Tibial nerve (tissue), 4 donors: ENCODE measurements at regions not wholly inside any gene's neighbourhood (a gene's known extent, or its start where the extent isn't known, plus 50 kb on each side); places are given as distances from the start of the nearest gene placed in this dataset.
"Not testable (repeated sequence)": the region's sequence is repeated elsewhere in the genome, so short reads cannot be mapped to it uniquely, and the experiment has no call there.

Experiments
- DNase-seq, 2 donors: peaks; one replicate each; pipeline ENCODE4 v3.0.0-alpha.2; 2019; ENCODE audit warnings: low spot score in 2 of 2
- H3K27ac ChIP-seq, 4 donors: fragments of 200-600 bp; sonication (generic) in 3 of 4; one replicate each; pipeline ENCODE4 v1.5.1; 2017 to 2019; ENCODE audit warnings: mild to moderate bottlenecking in 1 of 4
- H3K27me3 ChIP-seq, 2 donors: fragments of 200-600 bp; sonication (generic) in 1 of 2; one replicate each; pipeline versions ENCODE4 v1.5.1 to v1.6.0; 2017 to 2019
- H3K36me3 ChIP-seq, 3 donors: fragments of 200-600 bp; sonication (generic); one replicate each; pipeline ENCODE4 v1.5.1; 2018 to 2019
- H3K4me1 ChIP-seq, 4 donors: fragments of 200-600 bp; sonication (generic) in 3 of 4; one replicate each; pipeline ENCODE4 v1.5.1; 2017 to 2019
- H3K4me3 ChIP-seq, 4 donors: fragments of 200-600 bp; sonication (generic) in 3 of 4; one replicate each; pipeline ENCODE4 v1.5.1; 2017 to 2019; ENCODE audit warnings: mild to moderate bottlenecking in 1 of 4, moderate library complexity in 1 of 4
- H3K9me3 ChIP-seq, 4 donors: fragments of 200-600 bp; sonication (generic) in 3 of 4; one replicate each; pipeline ENCODE4 v1.5.1; 2017 to 2019
- EP300 ChIP-seq, 2 donors: sonication (generic); formaldehyde crosslinking; IDR thresholded peaks; one replicate each; pipeline ENCODE4 v1.6.1; 2017; ENCODE audit warnings: antibody characterized with exemption in 2 of 2, mild to moderate bottlenecking in 1 of 2
- POLR2A ChIP-seq, 2 donors: fragments of 450-650 bp; IDR thresholded peaks; one replicate each; pipeline ENCODE4 v1.6.1; 2017; ENCODE audit warnings: antibody characterized with exemption in 2 of 2, mild to moderate bottlenecking in 2 of 2, moderate library complexity in 2 of 2
- WGBS, 2 donors: methylation state at CpG; one replicate each; pipeline ENCODE4 v1.1.5; 2018; 5-methylcytosine and 5-hydroxymethylcytosine counted together
- TF ChIP-seq, protein P1 (sequence below), 5 experiments: fragments of 200-600 bp in 3 of 5; fragments of 450-650 bp in 2 of 5; sonication (generic) in 3 of 5; IDR thresholded peaks; one replicate each; pipeline ENCODE4 v1.5.1; 2016 to 2019; ENCODE audit warnings: antibody characterized with exemption in 5 of 5, mild to moderate bottlenecking in 3 of 5, moderate library complexity in 2 of 5

DNA sequence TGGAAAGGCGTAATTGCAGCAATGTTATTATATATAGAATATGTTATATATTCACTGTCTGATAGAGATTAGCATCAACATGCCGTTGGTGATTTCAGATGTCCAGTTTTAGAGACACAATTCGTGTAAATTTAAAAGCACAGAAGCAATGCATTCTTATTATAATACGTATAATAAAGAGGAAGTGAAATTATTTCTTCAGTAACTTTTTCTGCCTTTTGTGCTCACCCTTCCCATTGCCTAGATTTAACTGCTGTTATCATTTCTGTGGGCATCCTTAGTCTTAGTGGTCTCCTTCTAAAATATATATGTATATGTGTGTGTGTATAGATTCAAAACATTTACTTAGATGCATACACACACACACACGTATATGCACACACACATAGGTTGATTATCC, 592.5 kb upstream of the GOLIM4 start:
- WGBS, 2 donors: 72 to 86% methylated on average over 5 of the region's 5 CpGs
- no peaks in the 10 kb centered on the region for H3K4me1 ChIP-seq
- no peak overlapping the region for H3K27ac ChIP-seq
- no peak for DNase-seq
- H3K36me3 ChIP-seq: no peaks in the 10 kb centered on the region
- H3K27me3 ChIP-seq: no peaks in the 10 kb centered on the region
- TF ChIP-seq EP300 (IDR thresholded peaks at IDR 0.05) (no peak), POLR2A (IDR thresholded peaks at IDR 0.05) (no peak)
- TF ChIP-seq, protein P1, sequence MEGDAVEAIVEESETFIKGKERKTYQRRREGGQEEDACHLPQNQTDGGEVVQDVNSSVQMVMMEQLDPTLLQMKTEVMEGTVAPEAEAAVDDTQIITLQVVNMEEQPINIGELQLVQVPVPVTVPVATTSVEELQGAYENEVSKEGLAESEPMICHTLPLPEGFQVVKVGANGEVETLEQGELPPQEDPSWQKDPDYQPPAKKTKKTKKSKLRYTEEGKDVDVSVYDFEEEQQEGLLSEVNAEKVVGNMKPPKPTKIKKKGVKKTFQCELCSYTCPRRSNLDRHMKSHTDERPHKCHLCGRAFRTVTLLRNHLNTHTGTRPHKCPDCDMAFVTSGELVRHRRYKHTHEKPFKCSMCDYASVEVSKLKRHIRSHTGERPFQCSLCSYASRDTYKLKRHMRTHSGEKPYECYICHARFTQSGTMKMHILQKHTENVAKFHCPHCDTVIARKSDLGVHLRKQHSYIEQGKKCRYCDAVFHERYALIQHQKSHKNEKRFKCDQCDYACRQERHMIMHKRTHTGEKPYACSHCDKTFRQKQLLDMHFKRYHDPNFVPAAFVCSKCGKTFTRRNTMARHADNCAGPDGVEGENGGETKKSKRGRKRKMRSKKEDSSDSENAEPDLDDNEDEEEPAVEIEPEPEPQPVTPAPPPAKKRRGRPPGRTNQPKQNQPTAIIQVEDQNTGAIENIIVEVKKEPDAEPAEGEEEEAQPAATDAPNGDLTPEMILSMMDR (IDR thresholded peaks at IDR 0.05): no peak
- no peak overlapping the region for H3K4me3 ChIP-seq
- no peaks in the 10 kb centered on the region for H3K9me3 ChIP-seq

DNA sequence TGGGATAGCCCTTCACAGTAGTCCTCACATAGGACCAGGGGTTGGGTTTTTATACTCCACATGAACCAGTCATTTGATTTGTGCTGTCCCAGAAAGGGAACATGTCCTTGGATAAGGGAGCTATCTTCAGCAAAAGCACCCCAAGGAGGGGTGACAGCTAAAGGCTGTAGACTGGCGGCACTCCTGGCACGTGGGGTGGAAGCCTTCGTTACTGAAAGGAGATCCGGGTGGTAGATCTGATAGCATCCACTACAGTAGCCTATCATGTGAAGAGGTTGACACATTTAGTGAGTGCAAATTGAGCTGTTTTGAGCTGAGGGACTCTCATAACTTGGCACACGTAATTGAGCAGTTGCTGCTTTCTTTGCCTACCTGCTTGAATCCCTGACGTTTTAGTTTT, 588.8 kb upstream of the GOLIM4 start:
- no peaks in the 10 kb centered on the region for H3K9me3 ChIP-seq
- no peak overlapping the region for H3K27ac ChIP-seq
- no peaks in the 10 kb centered on the region for H3K27me3 ChIP-seq
- H3K4me3 ChIP-seq: no peak overlapping the region
- DNase-seq: no peak
- no peak for TF ChIP-seq EP300 (IDR thresholded peaks at IDR 0.05)
- no peak for TF ChIP-seq POLR2A (IDR thresholded peaks at IDR 0.05)
- TF ChIP-seq, protein P1 (IDR thresholded peaks at IDR 0.05): no peak
- H3K36me3 ChIP-seq: no peaks in the 10 kb centered on the region
- WGBS, 2 donors: 73 to 81% methylated on average over 6 of the region's 6 CpGs
- H3K4me1 ChIP-seq: no peaks in the 10 kb centered on the region

DNA sequence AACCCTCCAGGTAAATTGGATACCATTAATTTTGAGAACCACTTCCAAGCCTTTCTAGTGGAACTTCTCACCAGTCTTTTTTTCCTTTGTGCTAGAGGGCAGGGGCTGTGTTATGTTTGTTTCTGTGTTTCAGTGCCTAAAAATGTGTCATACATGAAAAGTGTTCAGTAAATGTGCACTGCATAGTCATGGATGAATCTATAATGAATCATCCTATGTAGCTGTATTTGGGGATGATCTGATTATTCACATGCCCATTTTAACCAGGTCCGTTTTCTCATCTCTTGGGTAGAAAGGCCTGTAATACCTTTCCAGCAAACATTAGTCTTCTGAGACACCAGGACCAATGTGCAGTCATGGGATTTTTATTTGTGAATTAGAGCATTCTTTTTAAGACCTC, 583.0 kb upstream of the GOLIM4 start:
- Histone ChIP-seq H3K27me3 (no peaks in the 10 kb centered on the region), H3K4me1 (no peaks in the 10 kb centered on the region), H3K36me3 (no peaks in the 10 kb centered on the region), H3K9me3 (no peaks in the 10 kb centered on the region), H3K4me3 (no peak overlapping the region), H3K27ac (no peak overlapping the region)
- TF ChIP-seq, protein P1 (IDR thresholded peaks at IDR 0.05): no peak
- TF ChIP-seq POLR2A (IDR thresholded peaks at IDR 0.05) (no peak), EP300 (IDR thresholded peaks at IDR 0.05) (no peak)
- 84 to 86% methylated on average over 1 of the region's 1 CpG for WGBS, 2 donors
- DNase-seq: no peak

DNA sequence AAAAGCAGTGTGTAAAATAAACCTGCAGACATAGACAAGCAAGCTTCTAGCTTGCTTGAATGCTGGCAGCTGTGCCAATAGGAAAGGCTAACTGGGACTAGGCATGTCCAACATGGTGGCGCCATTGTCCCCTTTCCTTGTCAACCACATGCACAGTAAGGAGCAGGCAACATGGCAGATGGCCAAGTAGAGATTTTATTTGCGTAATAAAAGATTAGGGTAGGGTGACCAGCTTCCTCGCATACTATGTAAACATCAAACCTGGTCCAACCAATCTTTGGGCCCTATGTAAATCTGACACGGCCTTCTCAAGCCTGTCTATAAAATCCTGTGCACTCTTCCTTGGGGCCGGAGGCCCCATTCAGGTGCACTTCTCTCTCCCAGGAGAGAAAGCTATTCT, 575.4 kb upstream of the GOLIM4 start:
- TF ChIP-seq EP300 (IDR thresholded peaks at IDR 0.05) (no peak), POLR2A (IDR thresholded peaks at IDR 0.05) (no peak)
- TF ChIP-seq, protein P1 (IDR thresholded peaks at IDR 0.05): no peak
- no peaks in the 10 kb centered on the region for H3K27me3 ChIP-seq
- no peaks in the 10 kb centered on the region for H3K9me3 ChIP-seq
- WGBS, 2 donors: 85 to 89% methylated on average over 5 of the region's 5 CpGs
- no peak for DNase-seq
- no peaks in the 10 kb centered on the region for H3K4me1 ChIP-seq
- no peak overlapping the region for H3K4me3 ChIP-seq
- H3K36me3 ChIP-seq: no peaks in the 10 kb centered on the region
- H3K27ac ChIP-seq: no peak overlapping the region

DNA sequence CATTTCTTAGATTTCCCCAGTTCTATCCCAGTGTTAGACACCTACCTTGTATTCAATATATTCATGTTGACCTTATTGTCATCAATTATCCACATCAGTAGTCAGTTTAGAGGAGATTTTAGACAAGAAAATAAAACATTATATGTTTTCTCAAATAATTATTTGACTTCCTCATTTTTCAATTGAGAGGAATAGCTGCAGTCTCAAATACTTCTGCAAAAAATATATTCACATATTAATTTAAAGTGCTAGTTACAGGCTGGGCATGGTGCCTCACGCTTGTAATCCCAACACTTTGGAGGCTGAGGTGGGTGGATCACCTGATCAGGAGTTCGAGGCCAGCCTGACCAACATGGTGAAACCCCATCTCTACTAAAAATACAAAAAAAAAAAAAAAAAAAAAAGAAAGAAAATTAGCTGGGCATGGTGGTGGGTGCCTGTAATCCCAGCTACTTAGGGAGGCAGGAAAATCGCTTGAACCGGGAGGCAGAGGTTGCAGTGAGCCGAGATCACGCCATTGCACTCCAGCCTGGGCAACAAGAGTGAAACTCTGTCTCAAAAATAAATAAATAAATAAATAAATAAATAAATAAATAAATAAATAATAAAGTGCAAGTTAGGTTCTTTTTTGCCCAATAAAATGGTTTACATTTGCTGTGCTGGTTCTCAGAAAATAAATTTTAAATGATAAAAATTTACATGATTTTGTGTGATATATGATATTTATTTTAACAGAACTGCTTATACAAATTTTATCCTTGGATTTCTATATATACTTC, 565.3 kb upstream of the GOLIM4 start:
- H3K36me3 ChIP-seq, H3K4me3 ChIP-seq, H3K27ac ChIP-seq, H3K4me1 ChIP-seq, H3K9me3 ChIP-seq, DNase-seq, H3K27me3 ChIP-seq: not testable (repeated sequence)
- 94 to 96% methylated on average over 6 of the region's 6 CpGs for WGBS, 2 donors

DNA sequence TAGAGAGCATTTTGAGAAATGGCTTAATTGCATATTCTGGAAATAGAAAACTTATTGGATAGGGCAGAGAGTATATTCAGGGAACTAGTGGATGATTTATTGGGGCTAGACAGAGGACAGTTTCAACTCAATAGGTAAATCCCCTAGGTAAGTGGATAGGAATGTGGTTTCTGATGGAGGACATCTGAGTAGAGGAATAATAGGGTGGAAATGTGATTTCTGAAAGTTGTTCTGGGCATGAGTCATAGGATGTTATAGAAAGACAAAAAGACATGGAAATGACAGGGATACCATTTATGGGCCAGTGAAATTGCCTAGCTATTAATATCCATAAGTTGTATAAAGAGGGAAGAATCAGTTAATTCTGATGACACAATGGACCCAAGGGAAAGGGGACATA, 563.3 kb upstream of the GOLIM4 start:
- H3K36me3 ChIP-seq: no peaks in the 10 kb centered on the region
- DNase-seq: no peak
- H3K27me3 ChIP-seq: no peaks in the 10 kb centered on the region
- TF ChIP-seq, protein P1 (IDR thresholded peaks at IDR 0.05): no peak
- TF ChIP-seq EP300 (IDR thresholded peaks at IDR 0.05): no peak
- no peak for TF ChIP-seq POLR2A (IDR thresholded peaks at IDR 0.05)
- no peak overlapping the region for H3K27ac ChIP-seq
- H3K9me3 ChIP-seq: peaks cover 0 to 9% (median 0%) of the 10 kb centered on the region in 4 donors
- no peaks in the 10 kb centered on the region for H3K4me1 ChIP-seq
- H3K4me3 ChIP-seq: no peak overlapping the region
